Caco-2 (cell line): ENCODE measurements at regions not wholly inside any gene's neighbourhood (a gene's known extent, or its start where the extent isn't known, plus 50 kb on each side); places are given as distances from the start of the nearest gene placed in this dataset.

Experiments
- BruUV-seq: library from RNA; stranded (reverse); fragments of 400-500 nt; replicated peaks from 2 replicates; lab custom pipeline; 2021; lab: Mats Ljungman, UMichigan
- CTCF ChIA-PET: fragments of 300-600 bp; sonication (Branson Sonifier 250); formaldehyde crosslinking; loops from one replicate; lab custom pipeline; 2022; ENCODE audit warnings: antibody characterized with exemption; lab: Charles Lee
- POLR2A ChIA-PET: fragments of 300-600 bp; sonication (Branson Sonifier 250); formaldehyde crosslinking; loops from one replicate; lab custom pipeline; 2022; ENCODE audit warnings: antibody characterized with exemption; lab: Charles Lee
- DNase-seq, 2 experiments: peaks; one replicate each; pipeline versions ENCODE4 v3.0.0 to v3.0.0-alpha.2; 2020 to 2022
- H3K27me3 ChIP-seq: replicated peaks from 2 replicates; pipeline ENCODE4 v1.6.0; 2011; ENCODE audit warnings: low read length; ENCODE audit not compliant: control insufficient read depth, insufficient read depth
- H3K36me3 ChIP-seq: 2 replicates; pipeline ENCODE4 v1.5.1; 2011; ENCODE audit warnings: low read length; ENCODE audit not compliant: control insufficient read depth, insufficient read depth
- H3K4me1 ChIP-seq: fragments of 250-450 bp; sonication (Bioruptor Pico); 2 replicates; pipeline ENCODE4 v1.5.1; 2020; ENCODE audit warnings: mild to moderate bottlenecking
- H3K4me3 ChIP-seq: 2 replicates; pipeline ENCODE4 v1.5.1; 2011; ENCODE audit warnings: low read depth, mild to moderate bottlenecking, control low read depth, low read length
- H3K9me3 ChIP-seq: fragments of 250-450 bp; sonication (Bioruptor Pico); 2 replicates; pipeline ENCODE4 v1.5.1; 2020; ENCODE audit warnings: mild to moderate bottlenecking, moderate library complexity
- H3K27ac Mint-ChIP-seq: one replicate; pipeline ENCODE4 v1.8.0; 2022; ENCODE audit warnings: mixed read lengths; ENCODE audit not compliant: unreplicated experiment
- H3K27me3 Mint-ChIP-seq: one replicate; pipeline ENCODE4 v1.8.0; 2022; ENCODE audit warnings: mixed read lengths; ENCODE audit not compliant: insufficient read depth, unreplicated experiment
- H3K36me3 Mint-ChIP-seq: one replicate; pipeline ENCODE4 v1.8.0; 2022; ENCODE audit warnings: mild to moderate bottlenecking, mixed read lengths; ENCODE audit not compliant: insufficient read depth, unreplicated experiment
- H3K4me1 Mint-ChIP-seq: one replicate; pipeline ENCODE4 v1.8.0; 2022; ENCODE audit warnings: low read depth, mixed read lengths; ENCODE audit not compliant: unreplicated experiment
- H3K4me3 Mint-ChIP-seq: one replicate; pipeline ENCODE4 v1.8.0; 2022; ENCODE audit warnings: mild to moderate bottlenecking, moderate library complexity, mixed read lengths; ENCODE audit not compliant: unreplicated experiment
- H3K9me3 Mint-ChIP-seq: one replicate; pipeline ENCODE4 v1.8.0; 2022; ENCODE audit warnings: mixed read lengths; ENCODE audit not compliant: unreplicated experiment
- intact Hi-C: fragments of 100-400 bp; cut with micrococcal nuclease; formaldehyde crosslinking; loops from one replicate; pipeline ENCODE4 v1.10.0; 2022; ENCODE audit not compliant: unreplicated experiment
- TF ChIP-seq, protein P1 (sequence below), 2 experiments: fragments of 200-600 bp in 1 of 2; IDR thresholded peaks; 1 replicate in 1 of 2; 2 replicates in 1 of 2; pipeline versions ENCODE4 v1.5.1 to v1.8.0; 2011 to 2022; ENCODE audit warnings: antibody characterized with exemption in 1 of 2, control low read depth in 1 of 2, inconsistent platforms in 1 of 2, low read depth in 1 of 2, low read length in 1 of 2, mild to moderate bottlenecking in 1 of 2, moderate library complexity in 1 of 2; ENCODE audit not compliant: insufficient read depth in 1 of 2, severe bottlenecking in 1 of 2, unreplicated experiment in 1 of 2

DNA sequence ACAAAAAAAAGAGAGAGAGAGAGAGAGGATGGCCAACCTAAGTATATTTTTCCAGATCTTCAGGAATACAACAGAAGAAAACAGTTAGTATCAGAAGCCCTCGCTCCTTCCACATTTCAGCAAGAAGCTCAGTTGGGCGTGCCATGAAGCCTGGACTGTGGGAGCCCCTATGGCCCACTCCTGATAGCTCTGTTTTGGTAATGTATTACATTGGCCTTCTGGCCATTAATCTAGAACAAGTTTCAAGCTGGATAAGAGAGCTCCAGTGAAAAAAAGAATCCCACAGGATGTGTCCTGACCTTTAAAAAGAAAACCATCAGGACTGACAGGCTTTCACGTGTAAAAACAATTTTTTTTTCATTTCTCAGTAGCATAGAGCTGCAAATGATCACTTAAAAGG lies 197.9 kb downstream of the ICOS start:
- intact Hi-C loops, result no loop called here
- no TSS peak for BruUV-seq
- Histone ChIP-seq H3K36me3 (no peaks in the 10 kb centered on the region), H3K4me1 (no peaks in the 10 kb centered on the region), H3K9me3 (no peaks in the 10 kb centered on the region), H3K4me3 (no peak overlapping the region), H3K27me3 (no peaks in the 10 kb centered on the region)
- H3K4me1 Mint-ChIP-seq, result no peaks in the 10 kb centered on the region
- no peaks in the 10 kb centered on the region for H3K36me3 Mint-ChIP-seq
- no peak overlapping the region for H3K4me3 Mint-ChIP-seq
- POLR2A ChIA-PET, result interaction anchor here (0.7 kb wide), 1 partner anchor 1135 kb away, joined by 11 read pairs; no protein-coding TSS in a partner anchor
- no peaks in the 10 kb centered on the region for H3K9me3 Mint-ChIP-seq
- no peak overlapping the region for H3K27ac Mint-ChIP-seq
- no peak for DNase-seq
- TF ChIP-seq, protein P1, sequence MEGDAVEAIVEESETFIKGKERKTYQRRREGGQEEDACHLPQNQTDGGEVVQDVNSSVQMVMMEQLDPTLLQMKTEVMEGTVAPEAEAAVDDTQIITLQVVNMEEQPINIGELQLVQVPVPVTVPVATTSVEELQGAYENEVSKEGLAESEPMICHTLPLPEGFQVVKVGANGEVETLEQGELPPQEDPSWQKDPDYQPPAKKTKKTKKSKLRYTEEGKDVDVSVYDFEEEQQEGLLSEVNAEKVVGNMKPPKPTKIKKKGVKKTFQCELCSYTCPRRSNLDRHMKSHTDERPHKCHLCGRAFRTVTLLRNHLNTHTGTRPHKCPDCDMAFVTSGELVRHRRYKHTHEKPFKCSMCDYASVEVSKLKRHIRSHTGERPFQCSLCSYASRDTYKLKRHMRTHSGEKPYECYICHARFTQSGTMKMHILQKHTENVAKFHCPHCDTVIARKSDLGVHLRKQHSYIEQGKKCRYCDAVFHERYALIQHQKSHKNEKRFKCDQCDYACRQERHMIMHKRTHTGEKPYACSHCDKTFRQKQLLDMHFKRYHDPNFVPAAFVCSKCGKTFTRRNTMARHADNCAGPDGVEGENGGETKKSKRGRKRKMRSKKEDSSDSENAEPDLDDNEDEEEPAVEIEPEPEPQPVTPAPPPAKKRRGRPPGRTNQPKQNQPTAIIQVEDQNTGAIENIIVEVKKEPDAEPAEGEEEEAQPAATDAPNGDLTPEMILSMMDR (IDR thresholded peaks at IDR 0.05; ENCODE audit: insufficient read depth in 1 of 2, low read depth in 1 of 2, low read length in 1 of 2, severe bottlenecking in 1 of 2, unreplicated experiment in 1 of 2), result no peak
- CTCF ChIA-PET, result no interaction called here
- H3K27me3 Mint-ChIP-seq, result peaks cover 24% of the 10 kb centered on the region

DNA sequence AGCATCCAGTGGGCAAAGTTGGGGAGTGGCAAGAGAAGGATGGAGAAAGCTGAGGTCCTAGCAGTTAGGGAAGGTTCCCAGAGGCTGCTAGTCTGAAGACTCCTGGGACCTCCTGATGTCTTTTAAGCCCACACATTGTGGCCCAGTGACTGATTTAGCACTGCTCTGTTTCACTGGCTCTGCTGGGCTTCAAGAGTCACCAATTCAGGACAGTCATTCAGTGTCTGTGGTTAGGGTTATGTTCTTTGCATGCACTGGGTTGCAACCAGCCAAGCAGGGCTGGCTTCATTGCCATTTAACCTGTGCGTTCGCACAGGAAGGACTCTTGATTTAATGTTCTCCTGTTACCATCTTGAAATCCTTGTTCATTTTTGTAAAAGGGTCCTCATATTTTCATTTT lies 199.2 kb downstream of the ICOS start:
- POLR2A ChIA-PET, result no interaction called here
- Histone ChIP-seq H3K4me1 (no peaks in the 10 kb centered on the region), H3K27me3 (no peaks in the 10 kb centered on the region), H3K4me3 (no peak overlapping the region), H3K36me3 (no peaks in the 10 kb centered on the region), H3K9me3 (no peaks in the 10 kb centered on the region)
- Mint-ChIP-seq H3K4me3 (no peak overlapping the region), H3K4me1 (no peaks in the 10 kb centered on the region), H3K36me3 (no peaks in the 10 kb centered on the region), H3K27me3 (peaks cover 24% of the 10 kb centered on the region), H3K27ac (no peak overlapping the region), H3K9me3 (no peaks in the 10 kb centered on the region)
- CTCF ChIA-PET, result interaction anchor here (1.0 kb wide), 1 partner anchor 10 kb away, joined by 4 read pairs; no protein-coding TSS in a partner anchor
- no peak for DNase-seq
- TF ChIP-seq, protein P1 (IDR thresholded peaks at IDR 0.05; ENCODE audit: insufficient read depth in 1 of 2, low read depth in 1 of 2, low read length in 1 of 2, severe bottlenecking in 1 of 2, unreplicated experiment in 1 of 2), result no peak
- intact Hi-C loops, result no loop called here
- BruUV-seq, result no TSS peak

DNA sequence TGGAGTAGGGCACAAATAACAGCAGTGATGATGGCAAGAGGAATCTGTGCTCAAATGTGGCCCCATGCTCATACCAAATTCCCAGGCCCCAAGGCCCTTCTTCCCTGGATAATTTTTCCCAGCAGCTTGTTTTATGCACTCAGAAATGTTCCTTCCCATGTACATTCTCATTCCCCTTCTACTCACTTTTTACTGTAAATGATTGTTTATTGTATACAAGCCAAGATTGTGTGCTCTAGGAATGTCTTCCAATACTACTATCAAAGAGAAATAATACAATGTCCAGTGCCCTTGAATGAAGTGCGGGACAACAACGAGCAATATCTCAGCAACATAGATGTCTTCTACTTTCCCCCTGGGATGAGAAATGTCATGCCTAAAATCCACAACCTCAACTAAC lies 201.6 kb downstream of the ICOS start:
- POLR2A ChIA-PET, result no interaction called here
- BruUV-seq, result no TSS peak
- no peaks in the 10 kb centered on the region; the same call in 1 of the 2 replicates for H3K27me3 ChIP-seq
- Mint-ChIP-seq H3K9me3 (no peaks in the 10 kb centered on the region), H3K4me3 (no peak overlapping the region), H3K4me1 (no peaks in the 10 kb centered on the region), H3K27ac (no peak overlapping the region), H3K27me3 (peaks cover 27% of the 10 kb centered on the region), H3K36me3 (no peaks in the 10 kb centered on the region)
- no peaks in the 10 kb centered on the region for H3K4me1 ChIP-seq
- H3K36me3 ChIP-seq, result no peaks in the 10 kb centered on the region
- TF ChIP-seq, protein P1 (IDR thresholded peaks at IDR 0.05; ENCODE audit: insufficient read depth in 1 of 2, low read depth in 1 of 2, low read length in 1 of 2, severe bottlenecking in 1 of 2, unreplicated experiment in 1 of 2), result no peak
- no peak for DNase-seq
- no peaks in the 10 kb centered on the region for H3K9me3 ChIP-seq
- intact Hi-C loops, result no loop called here
- H3K4me3 ChIP-seq, result no peak overlapping the region
- CTCF ChIA-PET, result no interaction called here
